Hepatocyte (in vitro differentiated cells): ENCODE measurements at regions not wholly inside any gene's neighbourhood (a gene's known extent, or its start where the extent isn't known, plus 50 kb on each side); places are given as distances from the start of the nearest gene placed in this dataset.

Experiments
- DNase-seq: peaks from one replicate; pipeline ENCODE4 v3.0.0-alpha.2; 2016; ENCODE audit warnings: low spot score
- H2AFZ ChIP-seq: fragments of 200-600 bp; sonication (generic); 2 replicates; pipeline ENCODE4 v1.6.0; 2016; ENCODE audit warnings: antibody characterized with exemption, mild to moderate bottlenecking
- H3K27ac ChIP-seq: fragments of 200-600 bp; sonication (generic); 2 replicates; pipeline ENCODE4 v1.5.1; 2016; ENCODE audit warnings: mild to moderate bottlenecking
- H3K27me3 ChIP-seq: fragments of 200-600 bp; sonication (generic); 2 replicates; pipeline ENCODE4 v1.6.1; 2016
- H3K36me3 ChIP-seq: fragments of 200-600 bp; sonication (generic); replicated peaks from 2 replicates; pipeline ENCODE4 v1.5.1; 2016; ENCODE audit warnings: low read depth; ENCODE audit not compliant: insufficient read depth
- H3K4me1 ChIP-seq: fragments of 200-600 bp; sonication (generic); 2 replicates; pipeline ENCODE4 v1.5.1; 2016; ENCODE audit warnings: mild to moderate bottlenecking, moderate library complexity; ENCODE audit not compliant: insufficient read depth
- H3K4me2 ChIP-seq: fragments of 200-600 bp; sonication (generic); 2 replicates; pipeline ENCODE4 v1.6.0; 2016
- H3K4me3 ChIP-seq: fragments of 200-600 bp; sonication (generic); 2 replicates; pipeline ENCODE4 v1.5.1; 2016; ENCODE audit warnings: mild to moderate bottlenecking
- H3K79me2 ChIP-seq: fragments of 200-600 bp; sonication (generic); 2 replicates; pipeline ENCODE4 v1.6.0; 2017; ENCODE audit warnings: mild to moderate bottlenecking
- H3K9me2 ChIP-seq: fragments of 200-600 bp; sonication (generic); replicated peaks from 2 replicates; pipeline ENCODE4 v1.6.0; 2017; ENCODE audit warnings: mild to moderate bottlenecking; ENCODE audit not compliant: insufficient read depth
- H3K9me3 ChIP-seq: fragments of 200-600 bp; sonication (generic); 2 replicates; pipeline ENCODE4 v1.5.1; 2016; ENCODE audit warnings: low read depth, mild to moderate bottlenecking
- H4K20me1 ChIP-seq: fragments of 200-600 bp; sonication (generic); 2 replicates; pipeline ENCODE4 v1.6.0; 2016; ENCODE audit warnings: mild to moderate bottlenecking; ENCODE audit not compliant: insufficient read depth, poor library complexity, severe bottlenecking
- EZH2 ChIP-seq: fragments of 200-600 bp; sonication (generic); IDR thresholded peaks from 2 replicates; pipeline ENCODE4 v1.6.1; 2016; ENCODE audit warnings: antibody characterized with exemption, mild to moderate bottlenecking, borderline replicate concordance
- EZH2phosphoT487 ChIP-seq: fragments of 200-600 bp; sonication (generic); IDR thresholded peaks from one replicate; pipeline ENCODE4 v1.6.1; 2018; ENCODE audit warnings: antibody characterized with exemption, mild to moderate bottlenecking, low read depth, moderate library complexity; ENCODE audit not compliant: unreplicated experiment, severe bottlenecking
- WGBS: methylation state at CpG from one replicate; pipeline ENCODE4 v1.1.6; 2016; ENCODE audit warnings: low lambda C conversion rate; ENCODE audit errors: missing lambda C conversion rate; 5-methylcytosine and 5-hydroxymethylcytosine counted together
- TF ChIP-seq, protein P1 (sequence below): fragments of 200-600 bp; sonication (generic); IDR thresholded peaks from 2 replicates; pipeline ENCODE4 v1.5.1; 2016; ENCODE audit warnings: antibody characterized with exemption, mild to moderate bottlenecking; ENCODE audit not compliant: poor library complexity

GRCh38 chr11:40062616-40063015 lies 1396.8 kb downstream of the LRRC4C start:
- H3K27me3 ChIP-seq: no peaks in the 10 kb centered on the region
- no peaks in the 10 kb centered on the region for H4K20me1 ChIP-seq
- H3K9me3 ChIP-seq: no peaks in the 10 kb centered on the region
- no peaks in the 10 kb centered on the region for H3K9me2 ChIP-seq
- no peak overlapping the region for H3K4me2 ChIP-seq
- 88% methylated on average over 2 of the region's 2 CpGs for WGBS
- no peak overlapping the region for H2AFZ ChIP-seq
- no peak overlapping the region for H3K27ac ChIP-seq
- H3K4me1 ChIP-seq: no peaks in the 10 kb centered on the region
- H3K79me2 ChIP-seq: no peaks in the 10 kb centered on the region
- H3K4me3 ChIP-seq: no peak overlapping the region
- DNase-seq: no peak
- TF ChIP-seq EZH2: no peak
- TF ChIP-seq EZH2phosphoT487: no peak
- TF ChIP-seq, protein P1, sequence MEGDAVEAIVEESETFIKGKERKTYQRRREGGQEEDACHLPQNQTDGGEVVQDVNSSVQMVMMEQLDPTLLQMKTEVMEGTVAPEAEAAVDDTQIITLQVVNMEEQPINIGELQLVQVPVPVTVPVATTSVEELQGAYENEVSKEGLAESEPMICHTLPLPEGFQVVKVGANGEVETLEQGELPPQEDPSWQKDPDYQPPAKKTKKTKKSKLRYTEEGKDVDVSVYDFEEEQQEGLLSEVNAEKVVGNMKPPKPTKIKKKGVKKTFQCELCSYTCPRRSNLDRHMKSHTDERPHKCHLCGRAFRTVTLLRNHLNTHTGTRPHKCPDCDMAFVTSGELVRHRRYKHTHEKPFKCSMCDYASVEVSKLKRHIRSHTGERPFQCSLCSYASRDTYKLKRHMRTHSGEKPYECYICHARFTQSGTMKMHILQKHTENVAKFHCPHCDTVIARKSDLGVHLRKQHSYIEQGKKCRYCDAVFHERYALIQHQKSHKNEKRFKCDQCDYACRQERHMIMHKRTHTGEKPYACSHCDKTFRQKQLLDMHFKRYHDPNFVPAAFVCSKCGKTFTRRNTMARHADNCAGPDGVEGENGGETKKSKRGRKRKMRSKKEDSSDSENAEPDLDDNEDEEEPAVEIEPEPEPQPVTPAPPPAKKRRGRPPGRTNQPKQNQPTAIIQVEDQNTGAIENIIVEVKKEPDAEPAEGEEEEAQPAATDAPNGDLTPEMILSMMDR: no peak
- H3K36me3 ChIP-seq: no peaks in the 10 kb centered on the region

- H3K9me3 ChIP-seq: no peaks in the 10 kb centered on the region
- 94% methylated on average over 3 of the region's 3 CpGs for WGBS
- H3K27me3 ChIP-seq: no peaks in the 10 kb centered on the region
- no peaks in the 10 kb centered on the region for H3K9me2 ChIP-seq
- DNase-seq: no peak
- H3K79me2 ChIP-seq: no peaks in the 10 kb centered on the region
- TF ChIP-seq EZH2phosphoT487: no peak
- TF ChIP-seq EZH2: no peak
- TF ChIP-seq, protein P1: no peak
- no peaks in the 10 kb centered on the region for H3K36me3 ChIP-seq
- no peak overlapping the region for H3K4me2 ChIP-seq
- no peaks in the 10 kb centered on the region for H4K20me1 ChIP-seq
- H3K4me3 ChIP-seq: no peak overlapping the region
- no peaks in the 10 kb centered on the region for H3K4me1 ChIP-seq
- H3K27ac ChIP-seq: no peak overlapping the region
- H2AFZ ChIP-seq: no peak overlapping the region
These were observed 1398.2 kb downstream of the LRRC4C start for GRCh38 chr11:40061221-40061620.

DNA sequence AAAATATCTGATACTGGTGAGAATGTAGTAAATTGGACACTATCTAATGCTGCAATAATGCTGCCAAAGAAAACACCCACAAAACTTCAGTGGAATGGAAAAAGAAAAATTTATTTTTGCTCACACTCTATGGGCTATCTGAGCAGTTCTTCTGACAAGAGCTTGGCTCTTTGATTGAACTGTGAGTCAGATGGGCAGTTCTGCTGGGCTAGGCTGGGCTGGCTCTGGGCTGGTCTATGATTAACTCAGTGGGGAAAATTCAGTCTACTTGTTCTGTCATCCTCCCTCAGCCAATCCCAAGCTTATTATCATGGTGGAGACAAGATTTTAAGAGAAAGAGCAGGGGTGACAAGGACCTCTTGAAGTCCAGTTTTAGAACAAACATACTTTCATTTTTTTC lies 1404.8 kb downstream of the LRRC4C start:
- no peaks in the 10 kb centered on the region for H3K27me3 ChIP-seq
- H3K4me3 ChIP-seq: no peak overlapping the region
- no peaks in the 10 kb centered on the region for H4K20me1 ChIP-seq
- H3K4me2 ChIP-seq: no peak overlapping the region
- TF ChIP-seq EZH2: no peak
- TF ChIP-seq, protein P1: no peak
- TF ChIP-seq EZH2phosphoT487: no peak
- H3K27ac ChIP-seq: no peak overlapping the region
- H3K9me2 ChIP-seq: no peaks in the 10 kb centered on the region
- H2AFZ ChIP-seq: no peak overlapping the region
- no peaks in the 10 kb centered on the region for H3K36me3 ChIP-seq
- peak; percentile 45 for DNase-seq
- no peaks in the 10 kb centered on the region for H3K79me2 ChIP-seq
- H3K9me3 ChIP-seq: no peaks in the 10 kb centered on the region
- no peaks in the 10 kb centered on the region for H3K4me1 ChIP-seq

DNA sequence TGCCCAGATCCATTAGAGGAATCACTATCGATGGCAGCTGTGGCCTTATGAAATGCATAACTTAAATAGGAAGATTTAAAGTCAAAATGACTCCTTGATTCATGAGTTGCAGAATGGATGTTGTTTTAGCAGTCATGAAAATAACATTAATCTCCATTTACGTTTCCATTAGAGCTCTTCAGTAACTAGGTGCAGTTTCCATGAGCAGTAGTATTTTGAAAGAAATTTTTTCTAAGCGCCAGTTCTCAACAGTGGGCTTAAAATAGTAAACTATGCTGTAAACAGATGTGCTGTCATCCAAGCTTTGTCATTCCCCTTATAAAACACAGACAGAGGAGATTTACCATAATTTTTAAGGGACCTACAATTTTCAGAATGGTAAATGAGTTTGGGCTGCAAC lies 1414.1 kb downstream of the LRRC4C start:
- no peak overlapping the region for H3K27ac ChIP-seq
- no peak overlapping the region for H3K4me2 ChIP-seq
- no peak overlapping the region for H3K4me3 ChIP-seq
- no peaks in the 10 kb centered on the region for H3K36me3 ChIP-seq
- no peak overlapping the region for H2AFZ ChIP-seq
- no peaks in the 10 kb centered on the region for H3K9me3 ChIP-seq
- TF ChIP-seq EZH2: no peak
- TF ChIP-seq EZH2phosphoT487: no peak
- TF ChIP-seq, protein P1: no peak
- WGBS: 88% methylated on average over 3 of the region's 3 CpGs
- DNase-seq: no peak
- no peaks in the 10 kb centered on the region for H3K4me1 ChIP-seq
- no peaks in the 10 kb centered on the region for H3K9me2 ChIP-seq
- no peaks in the 10 kb centered on the region for H3K79me2 ChIP-seq
- H3K27me3 ChIP-seq: no peaks in the 10 kb centered on the region
- H4K20me1 ChIP-seq: no peaks in the 10 kb centered on the region
